ENCODE measurements at regions not wholly inside any gene's neighbourhood (a gene's known extent, or its start where the extent isn't known, plus 50 kb on each side); places are given as distances from the start of the nearest gene placed in this dataset.

DNA sequence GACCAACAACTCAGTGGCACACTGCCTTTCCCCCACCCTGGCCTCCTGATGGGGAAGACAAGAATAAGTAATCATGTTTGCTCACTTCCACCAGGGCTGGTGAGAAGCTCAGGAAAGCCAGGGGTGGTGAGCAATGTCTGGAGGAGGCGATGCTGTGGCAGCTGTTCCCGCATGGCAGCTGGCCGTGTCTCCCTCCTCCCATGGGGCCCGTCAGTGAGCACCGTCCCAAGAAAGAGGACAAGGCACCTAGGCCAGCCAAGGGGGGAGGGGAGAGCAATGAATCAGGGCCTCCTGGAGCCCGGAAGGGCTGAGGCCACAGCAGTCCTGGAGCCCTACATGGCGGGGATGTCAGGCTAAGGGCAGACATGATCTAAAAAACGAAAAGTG is 69.2 kb upstream of the INSIG1 start:
- H3K4me3 Mint-ChIP-seq = no peak overlapping the region
- no peaks in the 10 kb centered on the region for H3K9me3 Mint-ChIP-seq
- no peak overlapping the region for H3K27ac Mint-ChIP-seq (ENCODE audit: unreplicated experiment)
- DNase-seq (ENCODE audit: low read depth, low spot score) = no peak
- peaks cover 55% of the 10 kb centered on the region for H3K4me1 Mint-ChIP-seq
- TF ChIP-seq, protein P1, sequence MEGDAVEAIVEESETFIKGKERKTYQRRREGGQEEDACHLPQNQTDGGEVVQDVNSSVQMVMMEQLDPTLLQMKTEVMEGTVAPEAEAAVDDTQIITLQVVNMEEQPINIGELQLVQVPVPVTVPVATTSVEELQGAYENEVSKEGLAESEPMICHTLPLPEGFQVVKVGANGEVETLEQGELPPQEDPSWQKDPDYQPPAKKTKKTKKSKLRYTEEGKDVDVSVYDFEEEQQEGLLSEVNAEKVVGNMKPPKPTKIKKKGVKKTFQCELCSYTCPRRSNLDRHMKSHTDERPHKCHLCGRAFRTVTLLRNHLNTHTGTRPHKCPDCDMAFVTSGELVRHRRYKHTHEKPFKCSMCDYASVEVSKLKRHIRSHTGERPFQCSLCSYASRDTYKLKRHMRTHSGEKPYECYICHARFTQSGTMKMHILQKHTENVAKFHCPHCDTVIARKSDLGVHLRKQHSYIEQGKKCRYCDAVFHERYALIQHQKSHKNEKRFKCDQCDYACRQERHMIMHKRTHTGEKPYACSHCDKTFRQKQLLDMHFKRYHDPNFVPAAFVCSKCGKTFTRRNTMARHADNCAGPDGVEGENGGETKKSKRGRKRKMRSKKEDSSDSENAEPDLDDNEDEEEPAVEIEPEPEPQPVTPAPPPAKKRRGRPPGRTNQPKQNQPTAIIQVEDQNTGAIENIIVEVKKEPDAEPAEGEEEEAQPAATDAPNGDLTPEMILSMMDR (conservative IDR thresholded peaks at IDR 0.05) = no peak
- peaks cover 5% of the 10 kb centered on the region for H3K27me3 Mint-ChIP-seq (ENCODE audit: low read depth)
- no peaks in the 10 kb centered on the region for H3K36me3 Mint-ChIP-seq (ENCODE audit: low read depth)

DNA sequence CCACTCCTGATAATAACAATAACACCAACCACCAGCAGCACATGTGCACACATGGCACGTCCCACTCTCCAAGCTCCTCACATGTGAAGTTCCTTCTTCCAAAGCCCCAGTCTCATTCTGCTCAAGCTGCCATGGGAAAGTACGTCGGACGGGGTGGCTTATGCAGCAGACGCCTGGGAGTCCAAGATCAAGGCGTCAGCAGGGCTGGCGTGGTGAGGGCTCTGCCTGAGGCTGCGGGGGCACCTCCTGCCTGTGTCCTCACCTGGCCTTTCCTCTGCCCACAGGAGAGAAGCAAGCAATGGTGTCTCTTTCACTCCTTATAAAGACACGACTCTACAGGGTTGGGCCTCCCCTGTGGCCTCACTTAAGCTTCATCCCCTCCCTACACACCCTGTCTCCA is 68.8 kb upstream of the INSIG1 start:
- no peak for DNase-seq (ENCODE audit: low read depth, low spot score)
- Mint-ChIP-seq H3K4me3 (no peak overlapping the region), H3K27me3 (ENCODE audit: low read depth) (peaks cover 5% of the 10 kb centered on the region), H3K36me3 (ENCODE audit: low read depth) (no peaks in the 10 kb centered on the region), H3K9me3 (no peaks in the 10 kb centered on the region), H3K4me1 (peaks cover 54% of the 10 kb centered on the region), H3K27ac (ENCODE audit: unreplicated experiment) (no peak overlapping the region)
- TF ChIP-seq, protein P1 (conservative IDR thresholded peaks at IDR 0.05) = no peak

DNA sequence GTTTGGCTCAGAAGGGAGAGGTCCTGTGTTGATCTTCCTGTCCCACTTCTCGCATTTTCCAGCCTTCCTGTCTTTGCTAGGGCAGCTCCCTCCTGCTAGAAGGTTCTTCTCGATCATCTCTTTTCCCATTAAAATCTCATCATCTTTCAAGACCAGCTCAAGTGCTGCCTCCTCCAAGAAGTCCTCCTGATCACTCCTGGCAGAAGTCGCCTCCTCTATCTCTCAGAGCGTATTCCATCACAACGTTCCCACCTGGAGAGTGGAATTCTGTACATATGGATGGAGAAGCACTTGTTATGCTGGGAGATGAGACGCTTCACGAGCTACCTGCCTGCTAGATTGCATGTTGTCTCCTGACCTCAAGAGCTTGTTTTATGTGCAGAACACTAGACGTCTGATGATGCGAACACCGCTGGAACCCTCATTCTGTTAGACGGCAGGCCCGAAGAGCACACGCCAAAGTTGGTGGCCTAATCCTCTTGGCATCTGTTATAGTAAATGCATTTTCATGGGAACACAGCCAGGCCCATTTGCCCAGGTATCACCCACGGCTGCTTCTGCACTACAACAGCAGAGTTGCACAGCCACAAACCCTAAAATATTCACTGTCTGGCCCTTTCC is 68.0 kb upstream of the INSIG1 start:
- no peaks in the 10 kb centered on the region for H3K36me3 Mint-ChIP-seq (ENCODE audit: low read depth)
- TF ChIP-seq, protein P1 (conservative IDR thresholded peaks at IDR 0.05) = no peak
- no peak for DNase-seq (ENCODE audit: low read depth, low spot score)
- no peak overlapping the region for H3K27ac Mint-ChIP-seq (ENCODE audit: unreplicated experiment)
- no peaks in the 10 kb centered on the region for H3K9me3 Mint-ChIP-seq
- H3K4me3 Mint-ChIP-seq = no peak overlapping the region
- peaks cover 46% of the 10 kb centered on the region for H3K4me1 Mint-ChIP-seq
- peaks cover 5% of the 10 kb centered on the region for H3K27me3 Mint-ChIP-seq (ENCODE audit: low read depth)

DNA sequence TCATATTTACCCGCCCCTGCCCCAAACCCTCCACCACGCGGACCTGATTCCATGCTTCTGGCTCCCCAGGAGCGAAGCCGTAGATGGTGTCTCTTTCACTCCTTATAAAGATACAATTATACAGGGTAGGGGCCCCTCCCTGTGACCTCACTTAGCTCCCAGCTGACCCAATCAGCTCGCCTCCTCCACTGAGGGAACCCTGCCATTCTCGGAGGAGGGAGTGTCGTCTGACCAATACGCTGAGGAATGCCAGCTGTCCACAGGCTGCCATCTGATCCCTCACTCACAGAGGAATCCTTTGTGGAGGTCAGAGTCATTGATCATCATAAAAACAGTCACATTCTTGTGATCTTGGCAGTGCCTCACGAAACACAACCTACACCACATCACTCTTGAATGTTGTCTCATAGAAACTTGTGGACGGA is 67.5 kb upstream of the INSIG1 start:
- no peaks in the 10 kb centered on the region for H3K36me3 Mint-ChIP-seq (ENCODE audit: low read depth)
- no peak for DNase-seq (ENCODE audit: low read depth, low spot score)

DNA sequence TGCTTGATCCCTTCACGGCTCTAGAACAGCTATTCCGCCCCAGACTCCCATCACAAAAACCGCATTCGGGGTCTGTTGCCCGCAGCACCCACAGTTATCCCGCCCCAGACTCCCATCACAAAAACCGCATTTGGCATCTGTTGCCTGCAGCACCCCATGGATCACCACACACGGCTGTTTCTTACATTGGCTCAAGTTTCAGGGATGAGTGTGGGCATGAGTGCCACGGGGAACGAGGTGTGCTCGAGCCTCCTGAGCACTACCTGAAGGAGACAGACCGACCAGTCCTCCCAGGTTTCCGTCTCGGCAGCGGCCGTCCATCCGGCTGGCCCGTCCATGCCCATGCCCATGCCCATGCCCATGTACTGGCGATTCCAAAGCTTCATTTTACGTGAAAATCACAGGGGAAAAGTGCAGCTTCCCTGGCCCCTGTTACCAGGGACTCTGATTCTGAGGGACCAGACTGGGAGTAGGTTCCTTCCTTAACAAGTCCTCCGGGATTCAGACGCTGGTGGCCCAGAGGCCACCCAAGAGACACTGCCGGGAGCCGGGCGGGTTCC is 66.4 kb upstream of the INSIG1 start:
- Mint-ChIP-seq H3K9me3 (no peaks in the 10 kb centered on the region), H3K27ac (ENCODE audit: unreplicated experiment) (no peak overlapping the region), H3K4me3 (no peak overlapping the region), H3K36me3 (ENCODE audit: low read depth) (no peaks in the 10 kb centered on the region), H3K27me3 (ENCODE audit: low read depth) (peaks cover 5% of the 10 kb centered on the region), H3K4me1 (peaks cover 41% of the 10 kb centered on the region)
- TF ChIP-seq, protein P1 (conservative IDR thresholded peaks at IDR 0.05) = no peak
- no peak for DNase-seq (ENCODE audit: low read depth, low spot score)

More for the DNA sequence above, 67.5 kb upstream of the INSIG1 start:
- Mint-ChIP-seq H3K9me3 (no peaks in the 10 kb centered on the region), H3K4me1 (peaks cover 47% of the 10 kb centered on the region), H3K27ac (ENCODE audit: unreplicated experiment) (peak overlapping the region; percentile 45), H3K4me3 (no peak overlapping the region), H3K27me3 (ENCODE audit: low read depth) (peaks cover 5% of the 10 kb centered on the region)
- TF ChIP-seq, protein P1 (conservative IDR thresholded peaks at IDR 0.05) = no peak

Data from neural crest cell (in vitro differentiated cells).